ENCODE measurements at regions not wholly inside any gene's neighbourhood (a gene's known extent, or its start where the extent isn't known, plus 50 kb on each side); places are given as distances from the start of the nearest gene placed in this dataset.
"Not testable (repeated sequence)": the region's sequence is repeated elsewhere in the genome, so short reads cannot be mapped to it uniquely, and the experiment has no call there.

DNA sequence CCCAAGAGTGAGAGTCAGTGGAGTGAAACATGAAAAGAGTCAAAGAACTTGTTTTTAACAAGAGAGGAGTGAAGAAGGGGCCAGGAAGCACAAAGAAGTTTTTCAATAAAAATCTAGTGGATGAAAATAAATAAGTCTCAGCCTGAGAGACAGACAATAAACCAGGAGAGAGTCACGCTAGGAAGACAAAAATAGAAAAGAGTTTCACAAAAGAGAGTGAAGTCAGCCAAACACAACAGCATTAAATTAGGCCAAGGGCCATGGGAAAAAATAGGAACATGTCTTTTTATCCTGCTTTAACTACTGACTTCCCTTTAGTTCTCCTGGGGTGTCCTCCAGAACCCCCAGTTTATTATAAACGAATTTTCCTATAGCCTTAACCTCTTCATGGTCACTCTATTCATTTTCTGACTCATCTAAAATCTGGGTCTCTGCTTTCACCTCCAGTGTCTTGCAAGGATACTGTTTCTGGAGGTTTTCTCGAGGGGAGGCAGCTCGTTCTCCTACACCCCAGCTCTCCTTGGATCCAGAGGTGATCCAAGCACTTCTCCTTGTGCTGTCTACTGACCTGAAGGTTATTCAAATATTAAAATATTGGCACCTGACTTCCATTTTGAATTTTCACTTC lies 571.5 kb upstream of the PPP2R3A start:
- no peak for DNase-seq (ENCODE audit: low read depth)

DNA sequence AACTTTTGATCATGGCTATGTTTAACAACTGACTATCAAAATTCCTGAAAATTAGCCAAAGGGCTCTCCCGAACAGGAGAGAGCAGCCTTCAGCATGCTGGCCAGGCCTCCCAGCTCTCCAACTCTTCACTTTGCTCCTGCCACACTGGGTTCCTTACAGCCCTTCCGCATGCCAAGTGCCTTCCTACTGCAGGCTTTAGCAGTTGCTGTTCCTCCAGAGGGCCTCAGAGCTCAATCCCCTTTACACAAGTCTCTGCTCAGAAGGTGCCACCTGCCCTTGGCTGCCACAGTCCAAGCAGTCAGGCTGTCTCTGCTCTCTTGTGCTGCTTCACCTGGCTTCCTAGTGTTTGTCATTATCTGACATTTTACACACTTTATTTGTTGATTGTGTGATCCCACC lies 553.1 kb upstream of the PPP2R3A start:
- DNase-seq (ENCODE audit: low read depth): no peak

DNA sequence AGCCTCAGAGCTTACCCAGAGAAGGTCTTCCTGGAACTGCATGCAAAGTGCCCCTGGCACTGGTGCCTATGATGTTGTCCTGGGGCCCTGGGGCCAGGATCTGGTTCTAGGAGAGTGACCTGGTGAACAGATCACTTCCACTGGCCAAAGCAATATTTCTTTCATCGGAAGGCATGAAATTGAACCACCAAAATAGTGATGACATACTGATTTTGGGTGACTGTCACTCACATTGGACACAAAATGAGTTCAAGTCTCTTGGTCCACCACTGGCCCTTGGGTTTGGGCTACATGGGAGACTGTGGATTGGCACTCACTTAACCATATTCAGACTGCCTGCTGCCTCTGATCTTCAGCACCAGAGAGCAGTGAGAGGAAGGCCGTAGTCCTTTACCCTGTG lies 549.3 kb upstream of the PPP2R3A start:
- DNase-seq (ENCODE audit: low read depth): no peak

DNA sequence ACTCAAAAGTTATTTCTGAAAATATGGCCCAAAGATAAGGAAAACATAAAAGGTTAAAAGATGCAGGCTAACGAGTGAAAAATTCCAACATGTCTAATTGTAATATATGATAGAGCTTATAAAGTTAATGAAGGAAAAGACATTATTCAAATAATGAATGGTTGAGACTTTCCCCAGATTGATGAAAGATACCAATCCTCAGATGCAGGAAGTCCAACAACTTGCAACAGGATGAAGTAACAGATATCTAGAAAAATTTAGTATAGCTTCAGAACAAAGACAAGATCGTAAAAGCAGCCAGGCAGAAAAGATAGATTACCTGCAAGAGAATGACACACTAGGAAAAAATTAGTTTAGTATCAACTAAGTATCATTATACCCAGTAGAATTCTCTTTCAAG lies 546.4 kb upstream of the PPP2R3A start:
- no peak for DNase-seq (ENCODE audit: low read depth)

DNA sequence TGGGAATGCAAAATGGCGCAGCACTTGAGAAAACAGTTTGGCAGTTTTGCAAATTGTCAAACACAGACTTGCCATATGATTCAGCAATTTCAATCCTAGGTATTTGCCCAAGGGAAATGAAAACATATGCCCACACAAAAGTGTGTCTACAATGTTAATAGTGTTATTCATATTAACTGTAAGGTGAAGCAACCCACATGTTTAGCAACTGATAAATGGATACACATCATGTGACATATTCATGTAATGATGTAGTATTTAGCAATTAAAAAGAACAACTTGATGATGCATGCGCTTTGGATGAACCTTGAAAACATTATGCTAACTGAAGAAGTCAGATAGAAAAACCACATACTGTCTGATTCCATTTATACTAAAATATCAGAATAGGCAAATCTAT lies 539.0 kb upstream of the PPP2R3A start:
- no peak for DNase-seq (ENCODE audit: low read depth)

DNA sequence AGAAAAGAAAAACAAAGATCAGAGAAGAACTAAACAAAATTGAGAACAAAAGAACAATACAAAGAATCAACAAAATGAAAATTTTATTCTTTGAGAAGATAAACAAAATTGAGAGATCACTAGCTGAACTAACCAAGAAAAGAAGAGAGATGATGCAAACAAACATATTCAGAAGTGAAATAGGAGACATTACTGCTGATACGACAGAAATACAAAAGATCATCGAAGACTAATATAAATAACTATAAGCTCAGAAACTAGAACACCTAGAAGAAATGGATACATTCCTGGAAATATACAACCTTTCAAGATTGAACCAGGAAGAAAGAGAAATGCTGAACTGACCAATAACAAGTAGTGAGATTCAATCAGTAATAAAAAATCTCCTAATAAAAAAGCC lies 533.1 kb upstream of the PPP2R3A start:
- no peak for DNase-seq (ENCODE audit: low read depth)

DNA sequence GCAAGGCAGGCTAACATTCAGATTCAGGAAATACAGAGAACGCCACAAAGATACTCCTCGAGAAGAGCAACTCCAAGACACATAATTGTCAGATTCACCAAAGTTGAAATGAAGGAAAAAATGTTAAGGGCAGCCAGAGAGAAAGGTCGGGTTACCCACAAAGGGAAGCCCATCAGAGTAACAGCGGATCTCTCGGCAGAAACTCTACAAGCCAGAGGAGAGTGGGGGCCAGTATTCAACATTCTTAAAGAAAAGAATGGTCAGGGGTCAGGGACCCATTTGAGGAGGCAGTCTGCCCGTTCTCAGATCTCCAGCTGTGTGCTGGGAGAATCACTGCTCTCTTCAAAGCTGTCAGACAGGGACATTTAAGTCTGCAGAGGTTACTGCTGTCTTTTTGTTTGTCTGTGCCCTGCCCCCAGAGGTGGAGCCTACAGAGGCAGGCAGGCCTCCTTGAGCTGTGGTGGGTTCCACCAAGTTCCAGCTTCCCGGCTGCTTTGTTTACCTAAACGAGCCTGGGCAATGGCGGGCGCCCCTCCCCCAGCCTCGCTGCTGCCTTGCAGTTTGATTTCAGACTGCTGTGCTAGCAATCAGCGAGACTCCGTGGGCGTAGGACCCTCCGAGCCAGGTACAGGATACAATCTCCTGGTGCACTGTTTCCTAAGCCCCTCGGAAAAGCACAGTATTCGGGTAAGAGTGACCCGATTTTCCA lies 526.5 kb upstream of the PPP2R3A start:
- not testable (repeated sequence) for DNase-seq (ENCODE audit: low read depth)

DNA sequence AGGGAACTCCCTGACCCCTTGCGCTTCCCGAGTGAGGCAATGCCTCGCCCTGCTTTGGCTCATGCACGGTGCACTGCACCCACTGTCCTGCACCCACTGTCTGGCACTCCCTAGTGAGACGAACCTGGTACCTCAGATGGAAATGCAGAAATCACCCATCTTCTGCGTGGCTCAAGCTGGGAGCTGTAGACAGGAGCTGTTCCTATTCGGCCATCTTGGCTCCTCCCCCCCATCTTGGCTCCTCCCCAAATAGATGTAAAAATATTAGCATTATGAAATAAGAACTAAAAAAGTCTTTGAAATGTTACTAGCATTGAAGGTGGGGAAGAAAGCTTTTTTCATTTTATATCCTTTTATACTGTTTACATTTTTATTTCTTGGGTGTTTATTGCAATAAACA lies 525.9 kb upstream of the PPP2R3A start:
- DNase-seq (ENCODE audit: low read depth): not testable (repeated sequence)

DNA sequence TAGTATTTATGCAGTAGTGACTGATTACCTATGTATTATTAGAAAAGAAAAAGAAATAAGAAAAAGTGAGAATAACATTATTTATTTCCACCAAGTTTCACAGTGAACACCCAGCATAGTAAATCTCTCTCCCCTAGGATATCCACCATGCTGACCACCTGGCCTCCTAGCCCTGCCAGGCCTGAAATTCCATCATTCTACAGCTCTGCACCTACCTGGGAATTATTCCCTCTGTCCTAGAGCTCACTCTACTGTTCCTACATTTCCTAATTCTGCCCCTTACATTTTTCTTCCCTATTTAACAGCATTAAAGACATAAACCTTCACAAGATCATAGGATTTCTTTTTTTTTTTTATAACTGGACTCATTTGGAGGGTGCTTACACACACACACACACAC lies 525.3 kb upstream of the PPP2R3A start:
- no peak for DNase-seq (ENCODE audit: low read depth)

DNA sequence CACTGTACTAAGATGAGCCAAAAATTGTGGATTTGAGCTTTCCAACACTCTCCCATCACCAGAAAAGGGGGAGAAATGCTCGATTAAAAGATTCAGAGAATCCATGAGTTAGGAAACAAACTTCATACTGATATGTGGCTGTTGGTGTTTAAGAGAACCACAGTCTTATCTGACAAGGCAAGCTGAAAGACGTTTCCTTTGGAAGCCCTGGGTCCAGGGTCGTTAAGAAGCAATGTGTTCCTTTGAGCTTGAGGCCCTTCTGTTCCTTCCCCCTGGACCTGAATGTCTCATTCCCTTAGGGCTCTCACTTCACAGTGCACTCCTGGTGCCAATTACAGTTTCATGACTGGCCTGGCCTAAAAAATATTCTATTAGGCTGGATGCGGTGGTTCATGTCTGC lies 524.8 kb upstream of the PPP2R3A start:
- DNase-seq (ENCODE audit: low read depth): no peak

DNA sequence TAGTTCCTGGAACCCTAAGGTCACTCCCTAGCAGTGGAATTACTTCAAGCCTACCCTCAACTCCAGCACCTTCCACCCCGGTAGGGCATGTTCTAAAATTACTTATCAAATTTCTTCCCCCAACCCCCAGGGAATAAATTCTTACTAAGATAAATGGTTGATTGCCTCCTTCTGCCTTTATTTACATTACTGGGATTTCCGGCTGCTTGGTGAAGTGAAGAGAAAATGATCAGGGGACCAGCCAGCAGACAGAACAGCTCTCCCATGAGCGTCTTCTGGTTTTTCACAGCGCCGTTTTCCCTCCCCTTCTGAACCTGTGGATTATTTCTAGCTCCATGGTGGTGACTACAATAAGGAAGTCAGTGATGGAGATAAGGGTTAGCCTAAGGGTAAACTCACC lies 521.5 kb upstream of the PPP2R3A start:
- DNase-seq (ENCODE audit: low read depth): no peak

DNA sequence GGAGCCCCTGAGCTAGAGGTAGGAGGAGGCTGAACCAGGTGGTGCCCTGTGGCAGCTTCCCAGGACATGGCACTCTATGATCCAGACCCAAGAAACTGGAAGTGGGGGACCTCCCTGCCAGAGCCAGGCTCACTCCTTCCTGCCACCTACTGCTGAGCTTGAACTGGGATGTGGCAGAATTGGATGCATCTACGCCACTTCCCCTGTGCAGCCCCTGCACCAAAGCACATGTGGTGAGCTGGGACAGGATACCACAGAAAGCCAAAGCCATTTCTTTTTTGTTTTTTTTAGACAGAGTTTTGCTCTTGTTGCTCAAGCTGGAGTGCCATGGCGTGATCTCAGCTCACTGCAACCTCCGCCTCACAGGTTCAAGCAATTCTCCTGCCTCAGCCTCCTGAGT lies 518.0 kb upstream of the PPP2R3A start:
- DNase-seq (ENCODE audit: low read depth): no peak

DNA sequence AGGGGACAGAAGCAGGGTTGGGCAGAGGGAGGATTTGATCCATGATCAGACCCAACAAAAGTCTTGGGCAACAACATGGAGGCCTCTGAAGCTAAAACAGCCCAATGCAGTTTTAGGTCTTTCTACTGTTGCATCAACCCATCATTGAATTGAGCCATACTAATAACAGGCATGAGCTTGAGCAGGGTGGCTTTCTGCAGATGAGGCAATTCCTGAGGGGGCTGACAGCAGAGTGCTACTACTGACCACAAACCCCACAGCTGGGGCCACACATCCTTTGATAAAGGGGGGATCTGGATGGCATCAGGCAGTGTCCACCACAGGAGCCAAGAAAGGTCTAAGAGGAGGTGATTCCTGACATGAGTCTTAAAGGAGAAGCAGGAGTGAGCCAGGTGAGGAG lies 517.0 kb upstream of the PPP2R3A start:
- no peak for DNase-seq (ENCODE audit: low read depth)

DNA sequence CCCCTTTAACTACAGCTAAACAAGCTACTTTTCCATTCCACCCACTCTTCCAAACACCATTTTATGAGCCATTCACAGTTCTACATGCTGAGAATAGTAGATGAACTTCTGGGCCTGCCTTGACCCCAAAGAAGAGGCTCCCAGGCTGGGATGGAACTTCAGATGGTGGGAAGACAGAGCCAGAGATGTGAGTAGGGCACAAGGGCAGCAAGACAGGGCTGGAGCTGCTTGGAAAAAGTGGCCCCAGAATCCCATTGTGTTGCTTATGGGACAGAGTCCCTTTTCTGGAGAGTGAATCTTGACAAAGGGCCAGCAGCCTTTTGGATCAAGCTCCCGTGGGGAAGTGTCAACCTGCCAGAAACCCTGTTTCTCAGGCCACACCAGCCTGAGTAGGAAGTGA lies 516.5 kb upstream of the PPP2R3A start:
- DNase-seq (ENCODE audit: low read depth): no peak

DNA sequence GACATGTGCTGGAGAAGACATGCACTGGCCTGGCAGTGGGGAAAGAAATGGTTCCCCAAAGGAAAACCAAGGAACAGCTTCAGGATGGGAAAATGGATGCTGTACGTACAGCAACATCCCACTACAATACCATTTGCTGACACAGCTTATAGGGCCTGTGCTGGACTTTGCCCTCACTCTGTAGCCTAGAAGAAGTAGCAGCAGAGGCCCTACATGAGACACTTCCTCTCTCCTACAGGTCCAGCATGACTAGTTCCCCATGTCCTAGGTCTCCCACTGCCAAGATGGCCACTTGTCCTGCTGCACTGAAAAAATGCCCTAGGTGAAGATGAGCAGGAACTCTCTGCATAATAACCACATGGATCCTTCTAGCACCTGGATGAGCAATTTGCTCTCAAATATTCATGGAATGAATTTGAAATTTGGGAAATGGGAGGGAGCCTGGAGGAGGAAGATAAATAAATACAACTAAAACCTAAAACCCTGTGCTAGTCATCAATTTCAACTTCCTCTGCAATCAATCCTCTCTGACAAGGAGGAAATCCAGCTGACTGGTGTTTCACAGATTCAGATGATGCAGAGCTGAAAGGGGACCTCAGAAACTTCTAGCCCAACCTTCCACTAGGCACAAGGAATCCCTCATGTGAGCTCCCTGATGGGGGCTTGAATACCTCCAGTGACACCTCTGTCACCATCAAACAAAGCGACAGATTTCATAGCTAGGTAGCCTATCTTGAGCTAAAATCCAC lies 514.3 kb upstream of the PPP2R3A start:
- DNase-seq (ENCODE audit: low read depth): no peak

DNA sequence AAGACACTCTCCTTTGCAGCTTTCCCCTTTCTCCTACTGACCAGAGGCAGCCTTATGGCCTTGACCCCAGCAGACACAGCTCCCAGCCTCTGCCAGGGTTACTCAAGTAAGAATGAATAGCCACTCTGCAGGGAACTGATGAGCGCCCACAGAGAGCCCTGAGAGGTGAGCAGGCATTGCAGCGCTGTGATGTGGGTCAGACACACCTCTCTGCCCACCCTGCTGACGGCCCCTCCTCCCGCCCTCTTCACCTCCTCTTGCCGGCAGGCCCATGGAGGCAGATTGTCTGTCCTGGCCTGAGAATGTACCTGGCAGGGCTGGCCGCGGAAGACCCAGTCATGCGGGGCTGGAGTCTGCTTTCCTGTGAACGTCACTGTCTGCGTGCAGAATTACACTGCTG lies 512.6 kb upstream of the PPP2R3A start:
- DNase-seq (ENCODE audit: low read depth): no peak

DNA sequence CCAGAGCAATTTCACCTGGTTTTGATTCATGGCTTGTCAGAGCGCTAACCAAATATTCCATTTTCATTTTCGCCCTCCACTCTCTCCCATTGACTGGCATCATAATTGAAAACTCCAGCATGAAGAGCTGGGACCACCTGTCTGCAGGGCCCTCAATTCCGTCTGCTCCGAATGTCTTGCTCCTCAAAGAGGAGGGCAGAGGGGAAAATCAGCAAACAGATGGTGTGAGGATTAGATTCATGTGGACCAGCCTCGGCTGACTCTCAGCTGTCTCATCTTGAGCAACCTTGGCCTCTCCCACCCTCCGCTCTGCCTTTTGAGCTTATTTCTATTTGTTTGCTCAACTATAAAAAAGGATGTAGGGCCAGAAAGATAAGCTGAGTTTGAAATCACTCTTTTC lies 512.2 kb upstream of the PPP2R3A start:
- no peak for DNase-seq (ENCODE audit: low read depth)

DNA sequence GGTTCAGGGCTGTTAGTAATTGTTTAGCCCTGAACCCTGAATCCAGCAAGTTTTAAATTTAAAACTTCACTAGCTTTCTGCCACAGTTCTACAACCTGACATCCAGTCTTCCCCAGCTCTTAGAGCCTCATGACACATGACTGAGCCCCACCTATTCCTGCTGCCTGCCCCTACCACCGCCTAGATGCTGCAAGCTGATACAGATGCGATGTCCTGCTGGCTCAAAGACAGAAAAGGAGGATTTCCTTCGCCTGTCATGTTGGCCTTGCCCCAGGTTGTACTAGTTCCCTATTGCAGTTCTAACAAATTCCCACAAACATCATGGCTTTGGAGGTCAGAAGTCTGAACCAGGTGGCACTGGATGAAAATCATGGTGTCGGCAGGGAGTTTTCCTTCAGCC lies 510.6 kb upstream of the PPP2R3A start:
- no peak for DNase-seq (ENCODE audit: low read depth)

DNA sequence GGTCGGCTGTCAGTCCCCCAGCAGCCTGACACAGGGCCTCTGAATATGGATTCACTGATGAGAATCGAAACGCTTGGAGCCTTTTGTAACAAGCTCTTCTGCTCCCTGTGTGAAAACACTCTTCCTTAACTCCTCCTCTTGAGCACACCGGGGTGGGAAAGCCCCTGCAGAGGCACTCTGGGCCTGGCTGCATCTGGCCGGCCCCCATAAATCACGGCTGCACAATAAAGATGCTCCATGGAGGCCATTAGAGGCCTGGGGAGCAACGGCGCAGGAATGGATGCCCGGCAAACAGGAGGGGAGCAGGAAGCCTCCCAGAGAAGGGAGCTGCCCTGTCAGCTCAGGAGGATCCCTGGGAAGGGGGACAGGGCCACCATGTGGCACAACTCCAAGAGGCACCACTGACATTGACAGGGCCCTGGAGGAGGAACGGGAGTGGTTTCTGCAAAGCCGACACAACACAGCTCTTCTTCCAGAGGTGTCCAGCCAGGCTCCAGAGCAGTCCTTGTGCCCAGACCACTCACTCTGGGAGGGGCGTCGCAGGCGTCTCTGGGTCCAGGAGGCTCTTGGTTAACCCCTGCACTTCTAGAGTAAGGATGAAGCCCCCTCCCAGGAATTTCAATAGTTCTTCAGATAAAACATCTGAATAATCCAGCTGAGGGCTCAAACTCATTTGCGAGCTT lies 509.3 kb upstream of the PPP2R3A start:
- no peak for DNase-seq (ENCODE audit: low read depth)

DNA sequence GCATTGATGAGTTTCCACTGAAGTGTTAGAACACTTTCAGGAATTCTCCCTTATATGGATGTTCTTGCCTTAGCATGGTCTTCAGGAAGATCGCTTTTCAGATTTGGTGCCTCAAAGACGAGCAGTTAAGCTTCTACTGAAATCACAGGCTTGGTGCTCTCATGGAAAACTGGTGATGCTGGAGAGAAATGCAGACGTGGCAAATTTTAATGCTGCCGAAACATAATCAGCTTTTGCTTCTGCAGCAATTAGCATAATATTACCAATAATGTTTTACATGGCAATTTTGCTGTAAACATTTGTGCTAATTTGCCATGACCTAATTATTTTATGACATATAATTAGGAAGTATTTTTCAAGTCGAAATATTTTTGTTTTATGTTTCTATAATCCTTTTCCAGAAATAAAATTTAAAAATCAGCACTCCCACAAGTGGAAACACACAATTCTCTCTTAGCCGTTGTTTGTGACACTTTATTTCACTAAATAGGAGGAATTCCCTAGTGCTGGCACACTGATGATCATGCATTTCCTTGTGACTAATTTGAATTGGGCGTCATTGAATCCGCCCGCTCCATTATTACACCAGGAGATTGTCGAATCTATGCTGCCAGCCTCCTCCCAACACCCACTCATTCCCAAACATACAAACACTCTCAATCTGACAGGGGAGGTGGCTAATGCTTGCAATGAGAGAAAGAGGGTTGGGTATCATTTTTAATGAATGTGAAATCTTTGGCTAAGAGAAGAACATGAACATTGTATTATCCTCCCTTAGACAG lies 506.8 kb upstream of the PPP2R3A start:
- DNase-seq (ENCODE audit: low read depth): no peak

DNA sequence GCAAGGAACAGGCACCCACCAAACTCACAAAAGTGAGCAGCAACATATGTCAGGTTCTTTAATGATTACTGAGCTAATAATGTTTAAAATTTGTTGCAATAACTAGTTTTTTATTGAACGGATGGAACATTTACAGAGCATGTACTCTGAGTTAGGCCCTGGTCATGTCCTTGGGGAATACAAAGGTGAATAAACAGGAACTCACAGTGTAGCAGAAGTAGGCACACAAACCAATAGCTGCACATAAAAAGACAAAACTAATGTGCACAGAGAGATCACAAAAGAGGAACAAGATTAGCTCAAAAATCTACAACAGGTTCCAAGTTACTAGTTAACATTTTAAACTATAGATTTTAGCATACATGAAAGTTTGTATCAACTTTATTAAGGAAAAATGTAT lies 505.3 kb upstream of the PPP2R3A start:
- no peak for DNase-seq (ENCODE audit: low read depth)

DNA sequence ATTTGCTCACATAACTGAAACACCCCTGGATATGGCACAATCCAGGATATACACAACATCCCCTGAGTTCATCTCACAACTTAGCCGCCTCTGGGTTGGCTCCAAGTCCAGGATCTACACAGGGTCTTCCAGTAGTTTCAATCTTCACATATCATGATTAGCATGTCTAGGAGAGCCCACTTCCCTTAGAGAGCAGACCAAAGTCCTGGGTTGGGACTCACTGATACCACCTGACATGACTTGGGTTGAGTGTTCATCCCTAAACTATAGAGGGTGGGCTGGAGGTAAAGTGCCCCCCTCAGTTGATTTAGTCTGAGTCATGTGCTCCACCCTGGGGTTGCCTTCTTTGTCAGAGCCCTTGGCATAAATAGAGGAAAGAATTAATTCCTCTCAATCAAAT lies 493.6 kb upstream of the PPP2R3A start:
- no peak for DNase-seq (ENCODE audit: low read depth)

All from renal cortical epithelial cell (primary cell).